Fibroblast of mammary gland (primary cell): ENCODE measurements at regions not wholly inside any gene's neighbourhood (a gene's known extent, or its start where the extent isn't known, plus 50 kb on each side); places are given as distances from the start of the nearest gene placed in this dataset.
A peak's percentile ranks its signal among the peaks of the same experiment; 100 is the strongest.

ENCODE experiments used
- DNase-seq: peaks from one replicate; pipeline ENCODE4 v3.0.0-alpha.2; 2010; ENCODE audit warnings: low read depth
- H3K4me3 ChIP-seq: 2 replicates; pipeline ENCODE4 v1.5.1; 2011; ENCODE audit warnings: low read depth, mild to moderate bottlenecking, low read length, moderate library complexity; ENCODE audit not compliant: control insufficient read depth
- CTCF ChIP-seq: conservative IDR thresholded peaks from 2 replicates; pipeline ENCODE4 v1.5.1; 2011; ENCODE audit warnings: low read depth, low read length, inconsistent platforms; ENCODE audit not compliant: control insufficient read depth, insufficient read depth

DNA sequence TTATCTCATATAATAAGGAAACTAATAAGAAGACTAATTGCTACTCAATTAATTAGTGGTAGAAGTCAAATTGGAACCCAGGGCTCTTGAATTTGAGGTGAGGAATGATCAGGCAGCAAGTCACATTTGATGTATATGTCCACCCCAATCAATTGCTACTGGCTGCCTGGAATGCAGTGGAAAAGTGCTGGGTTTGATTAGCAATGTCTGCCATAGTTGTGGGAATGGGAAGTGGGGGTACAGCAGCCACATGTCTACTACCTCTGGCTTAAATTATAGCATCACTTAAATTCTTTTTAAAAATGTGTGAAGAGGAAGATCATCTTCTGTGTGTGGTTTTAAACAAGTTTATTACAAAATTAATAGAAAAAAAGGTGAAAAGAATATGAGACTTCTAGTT is 50.8 kb upstream of the NAV2 start:
- no peak for DNase-seq
- TF ChIP-seq CTCF: no peak
- H3K4me3 ChIP-seq: no peak overlapping the region

GRCh38 chr11:19660076-19660475 is 52.6 kb upstream of the NAV2 start:
- peak; percentile 83 for DNase-seq
- no peak for TF ChIP-seq CTCF
- no peak overlapping the region for H3K4me3 ChIP-seq

GRCh38 chr11:19659529-19659928 is 53.1 kb upstream of the NAV2 start:
- H3K4me3 ChIP-seq: no peak overlapping the region
- no peak for TF ChIP-seq CTCF

GRCh38 chr11:19658344-19658743 is 54.3 kb upstream of the NAV2 start:
- DNase-seq: no peak
- no peak overlapping the region for H3K4me3 ChIP-seq
- TF ChIP-seq CTCF: peak; percentile 19

More at GRCh38 chr11:19659529-19659928, 53.1 kb upstream of the NAV2 start:
- no peak for DNase-seq

DNA sequence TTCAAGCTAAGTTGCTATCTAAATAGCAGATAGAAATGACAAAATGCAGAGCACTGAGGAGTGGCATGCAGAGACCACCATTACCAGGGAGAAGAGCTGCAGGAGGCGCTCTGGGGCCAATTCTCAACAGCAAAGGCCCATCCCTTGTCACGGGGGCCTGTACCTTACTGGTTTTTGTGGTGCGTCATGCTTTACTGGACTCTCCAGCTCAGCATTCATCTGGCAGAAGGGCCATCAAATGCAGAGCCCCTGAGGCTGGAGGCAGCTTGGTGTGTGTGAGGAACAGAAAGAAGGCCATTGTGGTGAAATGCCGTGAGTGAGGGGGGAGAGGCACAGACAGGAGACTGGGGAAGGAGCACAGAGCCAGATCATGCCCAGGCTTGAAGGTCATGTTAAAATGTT is 56.5 kb upstream of the NAV2 start:
- no peak for TF ChIP-seq CTCF
- no peak overlapping the region for H3K4me3 ChIP-seq
- DNase-seq: no peak

GRCh38 chr11:19652623-19653375 is 59.8 kb upstream of the NAV2 start:
- no peak for DNase-seq
- no peak for TF ChIP-seq CTCF
- no peak overlapping the region for H3K4me3 ChIP-seq

- no peak overlapping the region for H3K4me3 ChIP-seq
- DNase-seq: no peak
- no peak for TF ChIP-seq CTCF
Observed at GRCh38 chr11:19651653-19652052, 61.0 kb upstream of the NAV2 start.
